DND-41 (cell line): ENCODE measurements at regions not wholly inside any gene's neighbourhood (a gene's known extent, or its start where the extent isn't known, plus 50 kb on each side); places are given as distances from the start of the nearest gene placed in this dataset.

Experiments used
- EZH2 ChIP-seq: IDR thresholded peaks from 3 replicates; pipeline ENCODE4 v1.6.1; 2012; ENCODE audit warnings: borderline replicate concordance, low read depth, mild to moderate bottlenecking, moderate library complexity, low read length, inconsistent platforms; ENCODE audit not compliant: severe bottlenecking
- TF ChIP-seq, protein P1 (sequence below): IDR thresholded peaks from 2 replicates; pipeline ENCODE4 v1.5.1; 2012; ENCODE audit warnings: borderline replicate concordance, low read length, moderate library complexity, mild to moderate bottlenecking; ENCODE audit not compliant: poor library complexity, severe bottlenecking; ENCODE audit errors: extremely low read depth

DNA sequence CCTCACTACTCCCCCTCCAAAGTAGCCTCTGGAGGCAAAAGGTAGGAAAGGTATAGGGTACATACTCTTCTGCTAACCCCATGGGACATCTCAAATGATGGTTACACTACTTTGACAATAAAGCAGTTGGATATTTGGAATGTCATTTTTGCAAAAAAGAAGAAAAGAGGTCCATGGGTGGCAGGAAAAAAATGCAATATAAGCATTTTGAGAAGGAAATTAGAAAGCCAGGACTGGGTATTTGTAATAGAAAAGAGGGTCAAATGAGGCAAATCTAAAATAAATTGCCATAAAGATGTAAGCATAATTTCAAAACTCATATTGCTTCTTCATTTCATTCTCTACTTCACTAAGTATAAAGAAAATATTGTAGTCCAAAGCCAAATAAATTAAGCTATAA lies 280.2 kb downstream of the NOL4 start:
- TF ChIP-seq, protein P1, sequence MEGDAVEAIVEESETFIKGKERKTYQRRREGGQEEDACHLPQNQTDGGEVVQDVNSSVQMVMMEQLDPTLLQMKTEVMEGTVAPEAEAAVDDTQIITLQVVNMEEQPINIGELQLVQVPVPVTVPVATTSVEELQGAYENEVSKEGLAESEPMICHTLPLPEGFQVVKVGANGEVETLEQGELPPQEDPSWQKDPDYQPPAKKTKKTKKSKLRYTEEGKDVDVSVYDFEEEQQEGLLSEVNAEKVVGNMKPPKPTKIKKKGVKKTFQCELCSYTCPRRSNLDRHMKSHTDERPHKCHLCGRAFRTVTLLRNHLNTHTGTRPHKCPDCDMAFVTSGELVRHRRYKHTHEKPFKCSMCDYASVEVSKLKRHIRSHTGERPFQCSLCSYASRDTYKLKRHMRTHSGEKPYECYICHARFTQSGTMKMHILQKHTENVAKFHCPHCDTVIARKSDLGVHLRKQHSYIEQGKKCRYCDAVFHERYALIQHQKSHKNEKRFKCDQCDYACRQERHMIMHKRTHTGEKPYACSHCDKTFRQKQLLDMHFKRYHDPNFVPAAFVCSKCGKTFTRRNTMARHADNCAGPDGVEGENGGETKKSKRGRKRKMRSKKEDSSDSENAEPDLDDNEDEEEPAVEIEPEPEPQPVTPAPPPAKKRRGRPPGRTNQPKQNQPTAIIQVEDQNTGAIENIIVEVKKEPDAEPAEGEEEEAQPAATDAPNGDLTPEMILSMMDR: no peak
- no peak for TF ChIP-seq EZH2
